Left lobe of liver (tissue), 2 donors: ENCODE measurements at regions not wholly inside any gene's neighbourhood (a gene's known extent, or its start where the extent isn't known, plus 50 kb on each side); places are given as distances from the start of the nearest gene placed in this dataset.
A peak's percentile ranks its signal among the peaks of the same experiment; 100 is the strongest.

Experiments
- ATAC-seq: fragments of 200-7000 bp; cut with Tn5 transposase; one replicate; pipeline ENCODE4 v1.9.1; 2020; ENCODE audit warnings: mild to moderate bottlenecking, moderate library complexity
- DNase-seq: peaks from one replicate; pipeline ENCODE4 v3.0.0-alpha.2; 2020; ENCODE audit warnings: low spot score
- donor health status: DM: no; HTN: no; CAD: no; lungs with moderate emphysema.
- donor health status: DM: no; HTN: yes; CAD: no.

GRCh38 chr18:78017869-78018268 lies 768.2 kb downstream of the GALR1 start:
- ATAC-seq = no peak

DNA sequence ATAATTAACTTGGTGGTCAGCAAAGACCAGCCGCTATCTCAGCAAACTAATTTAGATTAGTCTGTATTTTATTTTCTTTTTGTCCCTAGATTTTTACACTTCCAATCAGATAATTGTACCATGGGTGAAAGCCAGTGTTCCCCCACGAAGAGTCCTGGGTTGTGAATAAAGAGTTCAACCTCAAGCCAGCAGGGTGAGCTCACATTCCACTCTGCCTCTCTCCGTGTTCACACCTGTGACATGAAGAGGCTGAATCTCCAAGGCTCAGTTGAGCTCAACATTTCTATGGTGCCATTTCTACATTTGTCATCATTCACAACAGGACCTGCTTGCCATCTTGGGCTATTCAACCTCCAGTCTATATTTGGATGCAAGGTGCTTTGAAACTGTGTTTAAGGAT lies 771.5 kb downstream of the GALR1 start:
- no peak for DNase-seq

More at GRCh38 chr18:78017869-78018268, 768.2 kb downstream of the GALR1 start:
- DNase-seq = no peak

DNA sequence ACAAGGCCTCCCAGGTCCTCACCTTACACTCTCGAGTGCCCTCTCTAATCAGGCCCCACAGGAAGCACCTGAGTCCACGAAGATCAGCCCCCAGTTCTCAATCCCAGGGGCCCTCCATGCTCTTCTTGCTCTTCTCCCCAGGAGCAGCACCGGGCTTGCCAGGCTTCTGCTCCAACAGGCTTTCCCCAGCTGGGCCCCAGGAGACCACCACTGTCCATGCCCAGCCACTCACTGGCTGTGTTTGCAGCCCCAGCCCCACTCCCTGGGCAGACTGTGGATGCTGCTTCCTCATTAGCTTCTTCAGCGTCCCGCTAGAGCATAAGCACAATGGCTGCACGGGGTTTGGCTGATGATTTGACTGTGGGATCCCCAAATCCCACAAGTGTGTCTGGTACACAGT lies 781.9 kb downstream of the GALR1 start:
- no peak for ATAC-seq
- DNase-seq = no peak

More for the DNA sequence above, 771.5 kb downstream of the GALR1 start:
- ATAC-seq = peak; percentile 26

DNA sequence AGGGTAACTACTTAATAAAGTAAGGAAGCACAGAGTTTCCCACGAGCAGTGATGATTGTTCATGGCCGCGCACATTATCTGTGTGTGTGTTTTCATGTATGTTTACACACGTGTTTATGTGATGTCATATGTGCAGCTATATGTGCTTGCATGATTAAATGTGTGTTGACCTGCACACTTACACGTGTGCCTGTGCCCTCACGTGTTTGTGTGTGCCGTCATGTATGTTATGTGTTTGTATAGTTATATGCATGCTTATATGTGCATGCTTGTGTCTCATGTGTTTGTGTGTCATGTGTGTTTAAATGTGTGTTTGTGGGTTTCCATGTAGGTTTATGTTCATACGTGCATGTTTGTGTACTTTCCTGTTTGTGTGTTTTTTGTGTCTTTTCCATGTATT lies 782.3 kb downstream of the GALR1 start:
- no peak for ATAC-seq
- DNase-seq = no peak

DNA sequence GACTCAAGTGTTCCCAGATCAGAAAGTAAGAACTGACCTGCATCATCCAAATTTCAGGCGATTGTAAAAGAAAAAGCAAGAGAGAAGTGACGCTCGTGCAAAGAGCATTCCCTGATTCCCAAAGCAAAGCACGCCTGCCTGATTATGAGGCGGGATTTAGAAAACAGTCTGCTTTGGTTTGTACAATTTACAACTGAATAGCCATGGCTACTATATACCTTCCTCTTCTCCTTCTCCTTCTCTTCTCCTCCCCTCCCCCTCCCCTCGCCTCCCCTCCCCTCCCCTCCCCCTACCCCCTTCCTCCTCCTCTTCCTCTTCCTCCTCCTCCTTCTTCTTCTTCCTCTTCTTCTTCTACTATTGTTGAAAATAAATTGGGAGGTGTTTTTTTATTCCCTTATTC lies 782.9 kb downstream of the GALR1 start:
- no peak for DNase-seq
- no peak for ATAC-seq

GRCh38 chr18:78034755-78035154 lies 785.1 kb downstream of the GALR1 start:
- ATAC-seq = no peak
- no peak for DNase-seq

- no peak for DNase-seq
Measured at GRCh38 chr18:78041218-78041617, 791.6 kb downstream of the GALR1 start.

GRCh38 chr18:78046631-78047030 lies 797.0 kb downstream of the GALR1 start:
- DNase-seq (no peak), ATAC-seq (no peak)

More at GRCh38 chr18:78041218-78041617, 791.6 kb downstream of the GALR1 start:
- ATAC-seq = no peak

- DNase-seq = no peak
- no peak for ATAC-seq
Measured at GRCh38 chr18:78049281-78049680, 799.6 kb downstream of the GALR1 start.

GRCh38 chr18:78054801-78055200 lies 805.2 kb downstream of the GALR1 start:
- ATAC-seq = no peak
- no peak for DNase-seq

GRCh38 chr18:78056011-78056410 lies 806.4 kb downstream of the GALR1 start:
- DNase-seq (no peak), ATAC-seq (no peak)

GRCh38 chr18:78069784-78070664 lies 820.4 kb downstream of the GALR1 start:
- ATAC-seq (peak; percentile 83), DNase-seq (peak; percentile 55)

DNA sequence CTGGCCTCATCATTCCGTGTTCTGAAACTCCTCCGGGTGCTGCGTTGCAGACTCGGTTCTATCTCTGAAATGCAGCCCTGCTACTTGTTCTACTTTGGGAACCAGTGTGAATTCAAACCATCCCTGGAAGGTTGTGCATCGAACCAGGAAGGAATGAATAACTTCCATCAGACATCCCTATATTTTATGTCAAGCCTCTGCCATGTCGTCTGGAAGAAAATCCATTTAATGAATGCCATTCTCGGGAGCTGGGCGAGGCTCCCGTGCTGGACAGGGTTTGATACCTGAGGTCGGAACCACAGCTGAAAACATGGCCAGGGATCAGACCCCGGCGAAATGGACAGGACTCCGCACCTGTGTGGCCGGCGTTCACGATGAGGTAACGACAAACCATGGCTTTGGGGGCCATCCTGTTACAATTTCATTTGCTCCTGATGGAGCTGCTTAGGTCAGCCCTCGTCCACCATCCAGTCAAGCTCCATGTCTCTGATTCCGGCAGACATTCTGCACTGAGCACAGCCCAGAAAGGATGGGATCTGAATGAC lies 821.6 kb downstream of the GALR1 start:
- ATAC-seq (no peak), DNase-seq (no peak)

DNA sequence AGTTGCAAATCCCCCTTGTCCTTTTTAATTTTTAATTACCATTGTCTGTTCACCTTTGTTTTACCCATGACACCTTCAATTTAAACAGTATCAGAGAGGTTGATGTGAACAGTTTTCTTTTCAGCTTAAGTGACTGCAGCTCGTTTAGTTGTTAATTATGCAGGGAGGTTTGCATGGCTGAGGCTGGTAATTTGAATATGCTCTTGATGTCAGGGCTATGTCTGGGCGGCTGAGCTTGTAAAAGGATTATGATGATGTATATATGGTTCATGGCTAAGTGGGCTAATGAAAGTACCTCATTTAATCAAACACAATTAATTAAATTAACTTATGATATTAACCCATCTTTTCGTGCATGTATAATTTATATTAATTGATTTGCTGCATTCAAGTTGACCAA lies 822.1 kb downstream of the GALR1 start:
- DNase-seq = no peak
- no peak for ATAC-seq

- ATAC-seq (no peak), DNase-seq (no peak)
Measured at GRCh38 chr18:78072375-78072774, 822.7 kb downstream of the GALR1 start.

DNA sequence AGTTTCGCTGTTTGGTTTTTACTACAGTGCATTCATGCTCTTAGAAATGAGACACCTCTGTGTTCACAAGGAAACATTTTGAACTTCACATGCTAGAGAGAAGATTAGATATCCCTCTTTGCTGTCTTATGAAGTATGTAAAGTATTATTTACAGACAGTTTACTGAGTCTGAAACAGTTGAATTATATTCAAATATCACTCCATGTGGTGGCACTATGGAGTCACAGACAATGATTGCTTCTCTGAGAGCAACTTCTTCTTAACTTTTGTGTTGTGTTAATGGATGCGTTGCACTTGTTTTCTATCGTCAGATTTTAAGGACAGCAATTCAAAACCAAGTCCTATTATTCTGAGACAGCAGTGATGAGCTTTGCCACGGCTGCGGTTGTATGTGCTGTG lies 823.6 kb downstream of the GALR1 start:
- peak; percentile 71 for ATAC-seq
- no peak for DNase-seq

DNA sequence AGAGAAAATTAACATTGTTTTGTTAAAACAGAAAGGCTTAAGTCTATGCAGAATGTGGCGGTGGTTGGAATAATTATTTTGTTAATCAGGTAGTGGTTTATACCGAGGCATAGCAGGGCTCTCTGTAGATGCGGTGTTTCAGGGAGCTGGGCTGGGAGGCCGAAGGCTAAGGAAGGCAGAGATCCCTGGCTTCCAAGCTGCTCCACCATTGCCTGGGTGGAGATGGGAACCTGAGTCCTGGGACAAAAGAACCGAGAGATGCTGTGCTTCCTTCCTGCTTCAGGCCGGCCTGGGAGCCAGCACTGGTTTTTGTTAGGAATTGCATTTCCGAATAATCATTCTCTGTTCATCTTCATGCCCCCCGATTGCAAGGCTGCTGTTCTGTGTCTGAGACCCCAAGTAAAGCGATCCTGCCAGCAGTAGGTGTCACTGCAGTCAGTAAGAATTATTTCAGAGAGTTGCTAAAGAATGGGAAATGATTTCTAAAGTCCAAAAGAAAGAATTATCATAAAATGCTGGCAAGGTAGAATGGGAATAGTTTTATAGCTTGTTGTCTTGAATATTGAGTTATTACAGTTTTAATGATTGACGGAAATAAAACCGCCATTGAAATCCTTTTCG lies 824.9 kb downstream of the GALR1 start:
- ATAC-seq = peak; percentile 67
- no peak for DNase-seq

- ATAC-seq (no peak), DNase-seq (no peak)
Measured at GRCh38 chr18:78080081-78080480, 830.4 kb downstream of the GALR1 start.

GRCh38 chr18:78080761-78081160 lies 831.1 kb downstream of the GALR1 start:
- DNase-seq (peak; percentile 81), ATAC-seq (peak; percentile 85)

GRCh38 chr18:78082816-78083215 lies 833.2 kb downstream of the GALR1 start:
- ATAC-seq = no peak
- no peak for DNase-seq

DNA sequence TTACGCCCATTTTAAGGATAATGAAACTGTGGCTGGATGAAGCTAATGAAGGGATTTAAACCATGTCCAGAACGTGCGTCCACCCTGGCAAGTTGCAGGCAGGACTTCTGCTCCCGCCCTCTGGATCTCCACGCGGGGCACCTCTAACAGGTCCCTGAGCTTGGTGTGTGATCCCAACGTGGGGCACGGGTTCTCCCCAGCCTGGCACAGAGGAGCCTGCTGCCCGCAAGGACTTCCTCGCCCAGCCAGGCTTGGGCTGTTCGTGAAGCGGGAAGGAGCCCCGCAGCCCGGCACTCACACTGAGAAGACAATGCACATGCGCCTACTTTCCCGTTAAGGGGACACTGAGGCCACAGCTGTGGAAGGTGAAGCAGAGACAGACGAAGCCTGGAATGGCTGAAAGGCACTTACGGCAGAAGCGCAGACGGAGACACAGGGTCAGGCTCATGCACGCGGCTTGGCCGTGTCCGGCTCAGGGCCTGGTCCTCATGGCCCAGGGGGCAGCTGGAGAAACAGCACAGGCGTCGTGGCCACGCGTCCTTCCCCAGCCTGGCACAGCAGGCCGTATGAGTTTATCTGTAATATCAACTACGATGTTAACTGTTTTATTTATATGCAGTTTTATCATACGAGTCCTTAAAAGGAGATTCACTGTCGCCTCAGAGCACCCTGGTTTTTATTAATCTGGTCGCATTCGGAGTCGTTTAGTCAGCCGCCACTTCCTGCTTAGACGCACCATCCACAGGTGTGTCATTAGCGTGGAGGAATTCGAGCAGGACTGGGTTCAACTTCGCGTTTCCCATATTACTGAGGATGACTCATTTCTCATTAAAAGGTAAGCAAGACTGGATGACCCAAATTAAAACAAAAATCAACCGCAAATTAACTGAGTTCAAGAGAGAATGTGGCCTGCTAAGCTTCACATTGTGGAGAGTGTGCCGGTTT lies 835.9 kb downstream of the GALR1 start:
- DNase-seq = no peak
- ATAC-seq = no peak
